Liver (tissue), 7 donors: ENCODE measurements at regions not wholly inside any gene's neighbourhood (a gene's known extent, or its start where the extent isn't known, plus 50 kb on each side); places are given as distances from the start of the nearest gene placed in this dataset.

ENCODE experiments used
- DNase-seq: peaks from one replicate; pipeline ENCODE4 v3.0.0-alpha.2; 2017; ENCODE audit warnings: low spot score
- H3K27ac ChIP-seq, 2 donors: one replicate each; pipeline ENCODE4 v1.7.0; 2013; ENCODE audit warnings: inconsistent platforms in 2 of 2, low read length in 2 of 2, control low read depth in 1 of 2, low read depth in 1 of 2, mild to moderate bottlenecking in 1 of 2
- H3K27me3 ChIP-seq, 4 donors: one replicate each; pipeline versions ENCODE4 v1.6.1 to v1.7.0; 2013; ENCODE audit warnings: low read length in 3 of 4, inconsistent platforms in 1 of 4, mild to moderate bottlenecking in 1 of 4, moderate library complexity in 1 of 4; ENCODE audit not compliant: control insufficient read depth in 4 of 4, insufficient read depth in 4 of 4
- H3K36me3 ChIP-seq, 4 donors: one replicate each; pipeline versions ENCODE4 v1.6.1 to v1.7.0; 2013; ENCODE audit warnings: low read length in 3 of 4, mild to moderate bottlenecking in 3 of 4, low read depth in 1 of 4, moderate library complexity in 1 of 4; ENCODE audit not compliant: control insufficient read depth in 4 of 4, insufficient read depth in 3 of 4
- H3K4me1 ChIP-seq, 4 donors: one replicate each; pipeline versions ENCODE4 v1.6.1 to v1.7.0; 2013; ENCODE audit warnings: low read length in 3 of 4, mild to moderate bottlenecking in 3 of 4, moderate library complexity in 1 of 4; ENCODE audit not compliant: control insufficient read depth in 4 of 4, insufficient read depth in 4 of 4
- H3K4me3 ChIP-seq, 3 donors: one replicate each; pipeline versions ENCODE4 v1.6.1 to v1.7.0; 2013; ENCODE audit warnings: low read length in 3 of 3, control low read depth in 1 of 3, low read depth in 1 of 3, mild to moderate bottlenecking in 1 of 3
- H3K9ac ChIP-seq, 2 donors: one replicate each; pipeline ENCODE4 v1.7.0; 2013; ENCODE audit warnings: low read length in 2 of 2, mild to moderate bottlenecking in 2 of 2, moderate library complexity in 2 of 2, control low read depth in 1 of 2, low read depth in 1 of 2
- H3K9me3 ChIP-seq, 4 donors: one replicate each; pipeline versions ENCODE4 v1.6.1 to v1.7.0; 2013; ENCODE audit warnings: low read length in 3 of 4; ENCODE audit not compliant: control insufficient read depth in 4 of 4
- ATF3 ChIP-seq: IDR thresholded peaks from 2 replicates; pipeline ENCODE4 v1.6.1; 2016; ENCODE audit warnings: antibody characterized with exemption
- FOXA2 ChIP-seq: IDR thresholded peaks from 2 replicates; pipeline ENCODE4 v1.6.1; 2016; ENCODE audit warnings: antibody characterized with exemption
- GABPA ChIP-seq, 2 donors: IDR thresholded peaks in 1 of 2; conservative IDR thresholded peaks in 1 of 2; 2 replicates each; pipeline ENCODE4 v1.6.1; 2016; ENCODE audit warnings: antibody characterized with exemption in 2 of 2, mild to moderate bottlenecking in 1 of 2, moderate library complexity in 1 of 2
- NR2F2 ChIP-seq: IDR thresholded peaks from 2 replicates; pipeline ENCODE4 v1.6.1; 2016; ENCODE audit warnings: antibody characterized with exemption
- RAD21 ChIP-seq, 2 donors: IDR thresholded peaks; 2 replicates each; pipeline ENCODE4 v1.6.1; 2016; ENCODE audit warnings: antibody characterized with exemption in 2 of 2, mild to moderate bottlenecking in 2 of 2
- REST ChIP-seq: IDR thresholded peaks from 2 replicates; pipeline ENCODE4 v1.6.1; 2016; ENCODE audit warnings: antibody characterized with exemption, mild to moderate bottlenecking
- RXRA ChIP-seq, 2 donors: IDR thresholded peaks; 2 replicates each; pipeline ENCODE4 v1.6.1; 2017 to 2018; ENCODE audit warnings: antibody characterized with exemption in 2 of 2, mild to moderate bottlenecking in 1 of 2
- SP1 ChIP-seq: IDR thresholded peaks from 2 replicates; pipeline ENCODE4 v1.6.1; 2018; ENCODE audit warnings: antibody characterized with exemption, mild to moderate bottlenecking
- YY1 ChIP-seq: IDR thresholded peaks from 2 replicates; pipeline ENCODE4 v1.6.1; 2016; ENCODE audit warnings: antibody characterized with exemption, mild to moderate bottlenecking
- WGBS: extraction: QIAGEN DNeasy Blood & Tissue Kit; methylation state at CpG from one replicate; pipeline ENCODE4 v1.1.7; 2013; 5-methylcytosine and 5-hydroxymethylcytosine counted together
- donor health status: healthy.
- donor health status: healthy.
- donor health status: healthy.
- donor health status: healthy.

GRCh38 chr4:185894481-185894880 lies 82.5 kb upstream of the SORBS2 start:
- Histone ChIP-seq H3K4me3 (no peak overlapping the region), H3K27ac (no peak overlapping the region), H3K4me1 (peaks cover 0 to 19% (median 15%) of the 10 kb centered on the region in 4 donors), H3K27me3 (no peaks in the 10 kb centered on the region), H3K9ac (no peak overlapping the region), H3K36me3 (no peaks in the 10 kb centered on the region), H3K9me3 (no peaks in the 10 kb centered on the region)
- WGBS: 90% methylated on average over 4 of the region's 4 CpGs
- DNase-seq: no peak
- TF ChIP-seq ATF3: no peak

- no peaks in the 10 kb centered on the region for H3K9me3 ChIP-seq
- peaks cover 0 to 19% (median 15%) of the 10 kb centered on the region in 4 donors for H3K4me1 ChIP-seq
- WGBS: 98% methylated on average over 14 of the region's 14 CpGs
- no peak overlapping the region for H3K27ac ChIP-seq
- H3K4me3 ChIP-seq: no peak overlapping the region
- no peak overlapping the region for H3K9ac ChIP-seq
- H3K36me3 ChIP-seq: no peaks in the 10 kb centered on the region
- no peak for DNase-seq
- H3K27me3 ChIP-seq: no peaks in the 10 kb centered on the region
- TF ChIP-seq FOXA2 (no peak), NR2F2 (no peak), REST (no peak)
These were observed 83.4 kb upstream of the SORBS2 start for GRCh38 chr4:185895351-185895750.

GRCh38 chr4:185895866-185896265 lies 83.9 kb upstream of the SORBS2 start:
- 94% methylated on average over 3 of the region's 3 CpGs for WGBS
- TF ChIP-seq YY1 (no peak), RAD21 (IDR thresholded peaks at IDR 0.05) (no peak), RXRA (IDR thresholded peaks at IDR 0.05) (no peak), GABPA (IDR thresholded peaks at IDR 0.05 in 1 of 2, conservative IDR thresholded peaks at IDR 0.05 in 1 of 2) (no peak), ATF3 (no peak), FOXA2 (no peak), SP1 (no peak)
- H3K4me3 ChIP-seq: no peak overlapping the region

More at GRCh38 chr4:185895866-185896265, 83.9 kb upstream of the SORBS2 start:
- no peaks in the 10 kb centered on the region for H3K27me3 ChIP-seq
- no peaks in the 10 kb centered on the region for H3K9me3 ChIP-seq
- no peak overlapping the region for H3K27ac ChIP-seq
- peaks cover 0 to 16% (median 15%) of the 10 kb centered on the region in 4 donors for H3K4me1 ChIP-seq
- DNase-seq: no peak
- H3K36me3 ChIP-seq: no peaks in the 10 kb centered on the region
- H3K9ac ChIP-seq: no peak overlapping the region
